ENCODE measurements at regions not wholly inside any gene's neighbourhood (a gene's known extent, or its start where the extent isn't known, plus 50 kb on each side); places are given as distances from the start of the nearest gene placed in this dataset.

GRCh38 chr7:41826641-41827040, 123.8 kb upstream of the INHBA start:
- DNase-seq: no peak

GRCh38 chr7:41825927-41826480, 123.1 kb upstream of the INHBA start:
- DNase-seq: no peak

- DNase-seq: no peak
Measured at GRCh38 chr7:41824284-41824683, 121.4 kb upstream of the INHBA start.

- DNase-seq: no peak
Measured at GRCh38 chr7:41822259-41822817, 119.4 kb upstream of the INHBA start.

GRCh38 chr7:41821521-41822213, 118.8 kb upstream of the INHBA start:
- DNase-seq: no peak

GRCh38 chr7:41820111-41820671, 117.3 kb upstream of the INHBA start:
- no peak for DNase-seq

GRCh38 chr7:41819645-41820044, 116.8 kb upstream of the INHBA start:
- no peak for DNase-seq

GRCh38 chr7:41818765-41819398, 116.0 kb upstream of the INHBA start:
- no peak for DNase-seq

- no peak for DNase-seq
Measured at GRCh38 chr7:41817386-41817785, 114.5 kb upstream of the INHBA start.

- DNase-seq: no peak
Measured at GRCh38 chr7:41816111-41816510, 113.2 kb upstream of the INHBA start.

- no peak for DNase-seq
Measured at GRCh38 chr7:41814888-41815287, 112.0 kb upstream of the INHBA start.

- DNase-seq: no peak
Measured at GRCh38 chr7:41813286-41813685, 110.4 kb upstream of the INHBA start.

- no peak for DNase-seq
Measured at GRCh38 chr7:41811941-41812340, 109.1 kb upstream of the INHBA start.

- DNase-seq: no peak
Measured at GRCh38 chr7:41809940-41810576, 107.2 kb upstream of the INHBA start.

GRCh38 chr7:41809529-41809939, 106.6 kb upstream of the INHBA start:
- no peak for DNase-seq

GRCh38 chr7:41809116-41809515, 106.2 kb upstream of the INHBA start:
- no peak for DNase-seq

- no peak for DNase-seq
Measured at GRCh38 chr7:41808541-41808940, 105.7 kb upstream of the INHBA start.

GRCh38 chr7:41803569-41803968, 100.7 kb upstream of the INHBA start:
- no peak for DNase-seq

- no peak for DNase-seq
Measured at GRCh38 chr7:41796331-41796730, 93.4 kb upstream of the INHBA start.

GRCh38 chr7:41795276-41795833, 92.5 kb upstream of the INHBA start:
- DNase-seq: no peak

- DNase-seq: no peak
Measured at GRCh38 chr7:41793556-41793955, 90.7 kb upstream of the INHBA start.

- DNase-seq: no peak
Measured at GRCh38 chr7:41792120-41792519, 89.2 kb upstream of the INHBA start.

- no peak for DNase-seq
Measured at GRCh38 chr7:41788556-41788955, 85.7 kb upstream of the INHBA start.

Data from activated CD4-positive, alpha-beta T cell treated with anti-CD3 and anti-CD28 coated beads, Interleukin-2, amount 50 U/mL, for 48 hours (primary cell).